Hematopoietic multipotent progenitor cell treated with erythropoietin and hydrocortisone succinate and interleukin-3 and kit ligand, for 8 days (in vitro differentiated cells): ENCODE measurements at regions not wholly inside any gene's neighbourhood (a gene's known extent, or its start where the extent isn't known, plus 50 kb on each side); places are given as distances from the start of the nearest gene placed in this dataset.

Experiments
- DNase-seq: peaks from one replicate; pipeline ENCODE4 v3.0.0-alpha.2; 2015

GRCh38 chr1:167145965-167146364 lies 52.1 kb downstream of the STYXL2 start:
- no peak for DNase-seq

- DNase-seq = no peak
Observed at GRCh38 chr1:167146903-167147539, 53.1 kb downstream of the STYXL2 start.

GRCh38 chr1:167148421-167148820 lies 54.5 kb downstream of the STYXL2 start:
- DNase-seq = no peak

DNA sequence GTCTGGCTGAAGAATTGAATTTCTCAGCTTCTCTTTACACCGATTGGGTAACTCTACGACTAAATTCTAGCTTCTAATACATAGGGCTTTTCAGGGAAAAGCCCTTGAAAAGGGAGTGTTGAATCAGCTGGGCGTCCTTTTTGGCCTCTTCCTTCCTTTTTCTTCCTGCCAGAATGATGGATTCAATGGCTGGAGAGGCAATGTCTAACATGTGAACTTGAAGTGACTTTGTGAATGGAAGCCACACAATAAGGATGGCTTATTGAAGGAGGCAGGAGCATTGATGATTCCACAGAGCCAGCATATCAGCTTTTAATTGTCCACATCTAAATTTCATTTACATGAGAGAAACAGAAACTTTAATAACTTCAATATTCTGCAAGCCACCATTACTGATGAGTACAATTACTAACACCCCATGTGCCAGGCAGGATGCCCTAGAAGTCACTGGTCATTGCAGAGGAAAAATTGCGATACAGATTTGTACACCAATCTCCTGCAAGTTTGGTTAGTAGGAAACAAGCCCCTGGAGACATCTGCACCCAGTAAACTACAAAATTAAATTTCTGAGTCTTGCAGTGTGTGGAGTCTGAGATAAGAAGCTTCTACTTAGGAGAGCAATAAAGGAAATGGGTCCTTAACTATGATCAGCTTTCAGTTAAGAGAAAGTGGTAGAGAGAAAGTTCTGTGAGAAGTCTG lies 56.1 kb downstream of the STYXL2 start:
- no peak for DNase-seq

DNA sequence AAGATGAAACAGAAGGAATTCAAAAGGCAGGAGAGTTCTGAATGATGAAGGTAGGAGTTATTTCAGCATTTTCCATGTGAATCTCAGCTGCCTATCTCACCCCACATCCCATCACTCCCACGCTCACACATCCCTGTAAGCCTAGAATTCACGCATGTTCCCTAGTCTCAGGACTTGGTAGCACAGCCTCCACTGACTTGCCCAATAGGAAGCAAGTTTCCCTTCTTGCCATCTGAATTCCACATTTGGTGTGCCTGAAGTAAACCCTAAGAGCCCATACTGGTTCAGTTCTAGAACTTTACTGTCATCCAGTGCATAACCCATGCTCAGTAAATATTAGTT lies 56.6 kb downstream of the STYXL2 start:
- DNase-seq = no peak

DNA sequence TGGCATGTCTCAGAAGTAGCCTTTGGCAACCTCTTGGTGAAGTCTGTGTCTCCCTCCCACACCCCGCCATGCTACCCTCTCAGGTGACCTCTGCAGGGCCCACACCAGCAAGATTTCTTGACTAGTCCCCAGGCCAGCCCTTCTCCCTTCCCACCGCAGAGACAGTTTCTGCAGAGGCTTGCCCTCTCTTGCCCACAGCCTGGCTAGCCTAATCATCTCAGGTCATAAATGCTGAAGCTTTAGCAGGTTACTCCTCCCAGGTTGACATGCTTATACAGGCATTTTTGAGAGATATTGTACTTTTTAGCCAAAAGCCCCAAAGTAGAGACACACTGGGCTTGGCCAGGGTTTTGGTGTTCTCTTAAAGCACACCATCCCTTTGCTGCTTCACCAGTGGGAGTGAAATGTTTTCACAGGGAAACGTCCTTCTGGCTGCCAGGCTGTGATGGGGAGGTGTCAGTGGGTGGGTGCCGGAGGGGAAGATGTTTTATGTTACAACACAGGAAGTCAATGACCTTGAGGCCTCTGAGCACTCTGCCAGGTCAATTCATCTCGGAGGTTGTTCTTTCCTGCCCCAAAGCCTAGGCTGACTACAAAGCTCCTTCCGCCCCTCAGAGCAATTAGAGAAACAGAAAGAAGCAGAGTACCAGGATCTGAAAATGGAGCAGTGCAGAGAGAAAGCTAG lies 58.5 kb downstream of the STYXL2 start:
- no peak for DNase-seq

DNA sequence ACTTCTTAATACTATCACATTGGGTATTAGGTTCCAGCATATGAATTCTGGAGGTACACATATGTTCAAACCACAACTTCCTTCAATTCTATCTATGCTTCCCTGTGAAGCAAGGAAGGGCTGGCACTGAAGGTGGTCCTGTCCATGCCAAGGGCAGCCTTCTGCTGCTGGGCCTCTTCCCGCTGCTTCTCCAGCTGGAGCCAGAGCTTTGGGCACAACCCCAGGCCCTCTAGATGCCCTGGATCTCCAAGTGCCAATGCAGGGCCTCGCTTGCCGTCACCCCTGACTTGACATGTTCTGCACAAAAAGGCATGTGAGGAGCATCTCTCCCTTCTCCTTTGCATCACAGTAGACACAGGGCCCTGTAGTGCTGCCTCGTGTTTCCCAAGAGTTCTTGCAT lies 62.6 kb downstream of the STYXL2 start:
- no peak for DNase-seq

DNA sequence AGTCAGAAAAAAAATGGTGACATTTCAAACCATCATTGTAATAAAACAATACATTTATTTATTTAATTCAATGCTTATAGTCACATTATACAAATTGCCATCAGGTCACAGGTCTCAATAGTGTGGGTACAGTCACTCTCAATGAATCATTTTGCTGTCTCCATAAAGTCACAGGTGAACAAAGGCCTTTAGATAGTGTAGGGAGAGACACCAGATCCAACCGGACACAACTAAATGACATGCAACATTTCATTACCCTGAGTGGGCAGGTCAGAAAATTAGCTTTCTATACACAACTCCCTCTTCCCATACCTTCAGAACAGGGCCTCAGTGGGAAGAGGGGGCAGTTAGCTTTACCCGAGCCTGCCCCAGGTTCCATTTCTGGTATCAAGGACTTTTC lies 63.2 kb downstream of the STYXL2 start:
- no peak for DNase-seq

DNA sequence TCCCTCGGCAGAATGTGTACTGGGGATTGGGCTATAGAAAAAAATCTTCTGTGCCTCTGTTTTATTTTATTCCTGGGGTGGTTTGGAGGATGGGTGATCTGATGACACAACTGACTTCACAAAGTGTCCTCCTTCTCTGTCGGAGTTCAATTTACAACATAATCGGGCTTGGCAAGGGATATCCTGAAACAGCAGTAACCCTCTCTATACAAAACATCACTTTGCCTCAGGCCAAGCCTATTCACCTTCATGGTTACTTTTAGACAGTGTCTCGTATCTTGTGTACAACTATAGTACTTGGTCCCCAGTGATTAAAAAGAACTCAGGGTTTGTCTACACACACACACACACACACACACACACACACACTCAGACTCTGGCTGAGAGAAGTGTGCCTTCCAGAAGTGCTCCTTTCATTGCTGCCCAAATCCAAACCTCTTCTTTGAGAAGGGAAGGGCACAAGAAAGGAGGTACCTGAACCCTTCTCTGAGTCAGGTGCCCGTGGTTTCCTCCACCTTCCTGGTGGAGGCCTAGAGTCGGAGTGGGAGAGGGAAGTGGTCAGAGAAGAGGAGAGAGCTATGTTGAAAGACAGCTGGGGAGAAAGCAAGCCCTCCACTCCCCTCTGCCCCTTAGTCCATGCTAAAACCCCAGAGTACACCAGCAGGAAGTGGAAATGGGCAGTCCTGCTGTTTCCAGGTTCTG lies 62.4 kb upstream of the POU2F1 start:
- DNase-seq = no peak

- DNase-seq = no peak
Observed at GRCh38 chr1:167158813-167159275, 61.8 kb upstream of the POU2F1 start.

- no peak for DNase-seq
Observed at GRCh38 chr1:167159782-167160181, 60.9 kb upstream of the POU2F1 start.

- DNase-seq = no peak
Observed at GRCh38 chr1:167161242-167161641, 59.4 kb upstream of the POU2F1 start.

GRCh38 chr1:167161762-167162161 lies 58.9 kb upstream of the POU2F1 start:
- DNase-seq = peak; percentile 35

GRCh38 chr1:167165219-167165618 lies 55.5 kb upstream of the POU2F1 start:
- no peak for DNase-seq

DNA sequence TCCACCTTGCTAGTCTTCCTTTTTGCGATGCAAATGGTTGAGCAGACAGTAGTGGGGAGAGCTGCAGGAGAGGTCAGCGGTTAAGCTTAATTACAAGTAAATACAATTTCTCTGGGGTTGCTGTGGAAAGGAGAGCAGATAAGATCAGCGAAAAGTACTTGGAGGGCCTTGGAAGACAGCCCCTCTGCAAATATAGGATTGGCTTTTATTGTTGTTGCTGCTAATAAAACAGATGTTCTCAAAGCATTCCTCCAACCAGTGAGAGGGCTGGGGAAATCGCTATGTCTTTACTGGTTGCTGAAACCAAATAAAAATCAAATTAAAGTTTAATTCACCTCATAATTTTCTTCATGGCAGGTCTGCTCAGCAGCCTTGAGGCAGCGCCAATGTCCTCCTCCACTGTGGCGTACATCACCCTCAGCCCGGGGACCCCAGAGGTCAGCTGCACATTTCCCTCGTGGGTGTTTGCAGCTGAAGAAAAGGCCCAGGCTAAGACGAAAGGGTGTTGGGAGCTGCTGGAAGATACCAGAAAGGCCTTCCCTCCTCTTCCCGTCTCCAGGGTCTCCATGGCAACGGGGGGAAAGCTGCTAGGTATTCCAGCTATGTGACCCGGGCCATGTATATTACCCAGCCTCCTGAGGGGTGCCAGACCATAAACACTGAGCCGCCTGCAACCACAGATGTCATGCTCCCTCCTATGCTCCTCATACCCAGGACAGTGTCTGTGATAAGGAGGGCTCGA lies 54.6 kb upstream of the POU2F1 start:
- no peak for DNase-seq

- DNase-seq = no peak
Observed at GRCh38 chr1:167166690-167167075, 54.0 kb upstream of the POU2F1 start.

GRCh38 chr1:167168424-167168823 lies 52.3 kb upstream of the POU2F1 start:
- no peak for DNase-seq

- no peak for DNase-seq
Observed at GRCh38 chr1:167169642-167170041, 51.0 kb upstream of the POU2F1 start.
